Memory B cell (primary cell): ENCODE measurements at regions not wholly inside any gene's neighbourhood (a gene's known extent, or its start where the extent isn't known, plus 50 kb on each side); places are given as distances from the start of the nearest gene placed in this dataset.
"Not testable (repeated sequence)": the region's sequence is repeated elsewhere in the genome, so short reads cannot be mapped to it uniquely, and the experiment has no call there.

Source experiments
- ATAC-seq: fragments of 150-1000 bp; cut with Tn5 transposase; 2 replicates; pipeline ENCODE4 v1.10.0; 2021; ENCODE audit warnings: low read depth, mild to moderate bottlenecking, moderate library complexity
- DNase-seq, 2 donors: peaks; one replicate each; pipeline ENCODE4 v3.0.0; 2022; ENCODE audit warnings: low spot score in 2 of 2
- H3K27ac Mint-ChIP-seq: one replicate; pipeline ENCODE4 v1.8.0; 2022; ENCODE audit warnings: mild to moderate bottlenecking, moderate library complexity, mixed read lengths
- H3K27me3 Mint-ChIP-seq: one replicate; pipeline ENCODE4 v1.8.0; 2022; ENCODE audit warnings: mixed read lengths
- H3K36me3 Mint-ChIP-seq: one replicate; pipeline ENCODE4 v1.8.0; 2022; ENCODE audit warnings: mild to moderate bottlenecking, mixed read lengths
- H3K4me1 Mint-ChIP-seq: one replicate; pipeline ENCODE4 v1.8.0; 2022; ENCODE audit warnings: mixed read lengths
- H3K4me3 Mint-ChIP-seq: one replicate; pipeline ENCODE4 v1.8.0; 2022; ENCODE audit warnings: mild to moderate bottlenecking, moderate library complexity, mixed read lengths
- H3K9me3 Mint-ChIP-seq: one replicate; pipeline ENCODE4 v1.8.0; 2022; ENCODE audit warnings: mixed read lengths

GRCh38 chr1:187646536-187647107 lies 817.9 kb downstream of the PLA2G4A start:
- H3K9me3 Mint-ChIP-seq: no peaks in the 10 kb centered on the region
- no peak overlapping the region for H3K27ac Mint-ChIP-seq
- H3K27me3 Mint-ChIP-seq: no peaks in the 10 kb centered on the region
- DNase-seq (no peak), ATAC-seq (no peak)
- no peaks in the 10 kb centered on the region for H3K4me1 Mint-ChIP-seq
- no peak overlapping the region for H3K4me3 Mint-ChIP-seq
- H3K36me3 Mint-ChIP-seq: no peaks in the 10 kb centered on the region

GRCh38 chr1:187648091-187648490 lies 819.3 kb downstream of the PLA2G4A start:
- no peaks in the 10 kb centered on the region for H3K27me3 Mint-ChIP-seq
- ATAC-seq: no peak
- no peaks in the 10 kb centered on the region for H3K4me1 Mint-ChIP-seq
- H3K9me3 Mint-ChIP-seq: no peaks in the 10 kb centered on the region
- H3K4me3 Mint-ChIP-seq: no peak overlapping the region
- no peak overlapping the region for H3K27ac Mint-ChIP-seq
- no peaks in the 10 kb centered on the region for H3K36me3 Mint-ChIP-seq
- DNase-seq: no peak

GRCh38 chr1:187654635-187655034 lies 825.9 kb downstream of the PLA2G4A start:
- H3K27ac Mint-ChIP-seq: no peak overlapping the region
- H3K4me3 Mint-ChIP-seq: no peak overlapping the region
- DNase-seq (no peak), ATAC-seq (no peak)
- H3K27me3 Mint-ChIP-seq: no peaks in the 10 kb centered on the region
- H3K9me3 Mint-ChIP-seq: no peaks in the 10 kb centered on the region
- H3K36me3 Mint-ChIP-seq: no peaks in the 10 kb centered on the region
- H3K4me1 Mint-ChIP-seq: no peaks in the 10 kb centered on the region

GRCh38 chr1:187655104-187655503 lies 826.4 kb downstream of the PLA2G4A start:
- no peak for DNase-seq
- Mint-ChIP-seq H3K9me3 (no peaks in the 10 kb centered on the region), H3K36me3 (no peaks in the 10 kb centered on the region), H3K27ac (no peak overlapping the region), H3K4me3 (no peak overlapping the region), H3K27me3 (no peaks in the 10 kb centered on the region), H3K4me1 (no peaks in the 10 kb centered on the region)
- ATAC-seq: no peak

GRCh38 chr1:187665483-187665882 lies 836.7 kb downstream of the PLA2G4A start:
- no peak for DNase-seq
- no peak for ATAC-seq
- H3K27me3 Mint-ChIP-seq: no peaks in the 10 kb centered on the region
- H3K4me3 Mint-ChIP-seq: no peak overlapping the region
- no peak overlapping the region for H3K27ac Mint-ChIP-seq
- peaks cover 2% of the 10 kb centered on the region for H3K9me3 Mint-ChIP-seq
- no peaks in the 10 kb centered on the region for H3K36me3 Mint-ChIP-seq
- no peaks in the 10 kb centered on the region for H3K4me1 Mint-ChIP-seq

- Mint-ChIP-seq H3K27me3 (no peaks in the 10 kb centered on the region), H3K9me3 (no peaks in the 10 kb centered on the region), H3K4me1 (no peaks in the 10 kb centered on the region), H3K27ac (no peak overlapping the region), H3K36me3 (no peaks in the 10 kb centered on the region), H3K4me3 (no peak overlapping the region)
- ATAC-seq: no peak
- DNase-seq: no peak
Measured at GRCh38 chr1:187680823-187681222, 852.1 kb downstream of the PLA2G4A start.

GRCh38 chr1:187682112-187682511 lies 853.4 kb downstream of the PLA2G4A start:
- Mint-ChIP-seq H3K36me3 (no peaks in the 10 kb centered on the region), H3K27me3 (no peaks in the 10 kb centered on the region), H3K27ac (no peak overlapping the region), H3K9me3 (no peaks in the 10 kb centered on the region), H3K4me1 (no peaks in the 10 kb centered on the region), H3K4me3 (no peak overlapping the region)
- DNase-seq: no peak
- ATAC-seq: no peak

GRCh38 chr1:187685333-187685732 lies 856.6 kb downstream of the PLA2G4A start:
- ATAC-seq (no peak), DNase-seq (no peak)
- Mint-ChIP-seq H3K4me1 (no peaks in the 10 kb centered on the region), H3K27me3 (no peaks in the 10 kb centered on the region), H3K36me3 (no peaks in the 10 kb centered on the region), H3K4me3 (no peak overlapping the region), H3K9me3 (no peaks in the 10 kb centered on the region), H3K27ac (no peak overlapping the region)

GRCh38 chr1:187689129-187689528 lies 860.4 kb downstream of the PLA2G4A start:
- Mint-ChIP-seq H3K9me3 (peaks cover 4% of the 10 kb centered on the region), H3K4me3 (no peak overlapping the region), H3K36me3 (no peaks in the 10 kb centered on the region), H3K27me3 (no peaks in the 10 kb centered on the region), H3K27ac (no peak overlapping the region), H3K4me1 (no peaks in the 10 kb centered on the region)
- DNase-seq (no peak), ATAC-seq (no peak)

GRCh38 chr1:187691439-187691838 lies 862.7 kb downstream of the PLA2G4A start:
- Mint-ChIP-seq H3K4me3 (no peak overlapping the region), H3K9me3 (peaks cover 4% of the 10 kb centered on the region), H3K27ac (no peak overlapping the region), H3K4me1 (no peaks in the 10 kb centered on the region), H3K36me3 (no peaks in the 10 kb centered on the region), H3K27me3 (no peaks in the 10 kb centered on the region)
- no peak for ATAC-seq
- no peak for DNase-seq

GRCh38 chr1:187692799-187693198 lies 864.0 kb downstream of the PLA2G4A start:
- DNase-seq: no peak
- Mint-ChIP-seq H3K4me3 (no peak overlapping the region), H3K9me3 (peaks cover 4% of the 10 kb centered on the region)

GRCh38 chr1:187696073-187696472 lies 867.3 kb downstream of the PLA2G4A start:
- H3K4me3 Mint-ChIP-seq: no peak overlapping the region
- H3K4me1 Mint-ChIP-seq: no peaks in the 10 kb centered on the region
- no peaks in the 10 kb centered on the region for H3K36me3 Mint-ChIP-seq
- peaks cover 2% of the 10 kb centered on the region for H3K9me3 Mint-ChIP-seq
- no peak overlapping the region for H3K27ac Mint-ChIP-seq
- no peak for DNase-seq
- H3K27me3 Mint-ChIP-seq: no peaks in the 10 kb centered on the region
- ATAC-seq: no peak

More at GRCh38 chr1:187692799-187693198, 864.0 kb downstream of the PLA2G4A start:
- Mint-ChIP-seq H3K27ac (no peak overlapping the region), H3K27me3 (no peaks in the 10 kb centered on the region), H3K4me1 (no peaks in the 10 kb centered on the region), H3K36me3 (no peaks in the 10 kb centered on the region)
- no peak for ATAC-seq

GRCh38 chr1:187703138-187704130 lies 874.7 kb downstream of the PLA2G4A start:
- not testable (repeated sequence) for ATAC-seq, H3K36me3 Mint-ChIP-seq, H3K27ac Mint-ChIP-seq

GRCh38 chr1:187714470-187714869 lies 885.7 kb downstream of the PLA2G4A start:
- Mint-ChIP-seq H3K36me3 (no peaks in the 10 kb centered on the region), H3K4me3 (no peak overlapping the region), H3K27ac (no peak overlapping the region), H3K4me1 (no peaks in the 10 kb centered on the region), H3K27me3 (no peaks in the 10 kb centered on the region), H3K9me3 (peaks cover 3% of the 10 kb centered on the region)
- DNase-seq: no peak
- ATAC-seq: no peak

More at GRCh38 chr1:187703138-187704130, 874.7 kb downstream of the PLA2G4A start:
- not testable (repeated sequence) for H3K27me3 Mint-ChIP-seq, H3K9me3 Mint-ChIP-seq, H3K4me3 Mint-ChIP-seq, H3K4me1 Mint-ChIP-seq, DNase-seq
